HEK293 (cell line): ENCODE measurements at regions not wholly inside any gene's neighbourhood (a gene's known extent, or its start where the extent isn't known, plus 50 kb on each side); places are given as distances from the start of the nearest gene placed in this dataset.

Source experiments
- CTCF ChIA-PET: fragments of 350-600 bp; formaldehyde crosslinking; extraction: SDS; loops from one replicate; lab custom pipeline; 2021; ENCODE audit warnings: antibody characterized with exemption; lab: Yijun Ruan, JAX
- POLR2A ChIA-PET: fragments of 300-600 bp; formaldehyde crosslinking; extraction: SDS; loops from one replicate; lab custom pipeline; 2020; ENCODE audit warnings: antibody characterized with exemption, inconsistent platforms; lab: Yijun Ruan, JAX
- H3K27ac ChIP-seq: fragments of 200-500 bp; sonication (Bioruptor generic); 2 replicates; pipeline ENCODE4 v1.5.1; 2014; ENCODE audit warnings: low read depth, low read length, control low read depth, inconsistent platforms; ENCODE audit errors: extremely low read depth
- H3K36me3 ChIP-seq, 2 experiments: fragments of 200-500 bp in 1 of 2; sonication (Bioruptor generic) in 1 of 2; 1 replicate in 1 of 2; 2 replicates in 1 of 2; pipeline ENCODE4 v1.5.1; 2014 to 2017; ENCODE audit warnings: inconsistent platforms in 2 of 2, low read length in 2 of 2; ENCODE audit not compliant: control insufficient read depth in 2 of 2, insufficient read depth in 1 of 2
- H3K4me1 ChIP-seq: fragments of 200-500 bp; sonication (Bioruptor generic); 2 replicates; pipeline ENCODE4 v1.5.1; 2014; ENCODE audit warnings: mild to moderate bottlenecking, low read length, inconsistent platforms; ENCODE audit not compliant: control insufficient read depth, insufficient read depth
- H3K4me3 ChIP-seq: 2 replicates; pipeline ENCODE4 v1.5.1; 2011; ENCODE audit warnings: low read depth, mild to moderate bottlenecking, control low read depth, low read length, moderate library complexity
- H3K9me3 ChIP-seq: fragments of 200-500 bp; sonication (Bioruptor generic); 2 replicates; pipeline ENCODE4 v1.5.1; 2014; ENCODE audit warnings: low read depth, low read length, inconsistent platforms; ENCODE audit not compliant: control insufficient read depth, insufficient read depth
- KLF9 ChIP-seq: fragments of 450-650 bp; formaldehyde crosslinking; IDR thresholded peaks from 2 replicates; pipeline ENCODE4 v1.5.1; 2016; ENCODE audit warnings: missing biosample characterization, missing genetic modification characterization, low read depth
- MEIS1 ChIP-seq: sonication (generic); formaldehyde crosslinking; IDR thresholded peaks from 2 replicates; pipeline ENCODE4 v1.8.1; 2022; ENCODE audit warnings: missing genetic modification reagents, mild to moderate bottlenecking, borderline replicate concordance
- MYNN ChIP-seq: fragments of 450-650 bp; formaldehyde crosslinking; IDR thresholded peaks from 2 replicates; pipeline ENCODE4 v1.5.1; 2016; ENCODE audit warnings: missing biosample characterization, missing genetic modification characterization, borderline replicate concordance
- RBAK ChIP-seq: fragments of 450-650 bp; formaldehyde crosslinking; IDR thresholded peaks from 2 replicates; pipeline ENCODE4 v1.5.1; 2016; ENCODE audit warnings: missing biosample characterization, missing genetic modification characterization
- ZBTB20 ChIP-seq: fragments of 450-650 bp; formaldehyde crosslinking; IDR thresholded peaks from 2 replicates; pipeline ENCODE4 v1.5.1; 2016; ENCODE audit warnings: missing biosample characterization, missing genetic modification characterization
- ZBTB7A ChIP-seq: fragments of 450-650 bp; formaldehyde crosslinking; IDR thresholded peaks from 2 replicates; pipeline ENCODE4 v1.5.1; 2016; ENCODE audit warnings: low read depth, missing biosample characterization, missing genetic modification characterization
- ZFHX2 ChIP-seq: fragments of 450-650 bp; formaldehyde crosslinking; conservative IDR thresholded peaks from 2 replicates; pipeline ENCODE4 v1.5.1; 2016; ENCODE audit warnings: missing biosample characterization, missing genetic modification characterization
- ZIC2 ChIP-seq: fragments of 450-650 bp; formaldehyde crosslinking; IDR thresholded peaks from 2 replicates; pipeline ENCODE4 v1.5.1; 2016; ENCODE audit warnings: missing biosample characterization, missing genetic modification characterization
- ZNF112 ChIP-seq: fragments of 450-650 bp; formaldehyde crosslinking; IDR thresholded peaks from 2 replicates; pipeline ENCODE4 v1.5.0; 2017; ENCODE audit warnings: missing biosample characterization, missing genetic modification characterization
- ZNF132 ChIP-seq: fragments of 450-650 bp; formaldehyde crosslinking; IDR thresholded peaks from 2 replicates; pipeline ENCODE4 v1.5.1; 2017; ENCODE audit warnings: missing biosample characterization, missing genetic modification characterization, borderline replicate concordance
- ZNF24 ChIP-seq: fragments of 450-650 bp; formaldehyde crosslinking; IDR thresholded peaks from 2 replicates; pipeline ENCODE4 v1.5.1; 2016; ENCODE audit warnings: missing biosample characterization, missing genetic modification characterization
- ZNF76 ChIP-seq: fragments of 450-650 bp; formaldehyde crosslinking; IDR thresholded peaks from 2 replicates; pipeline ENCODE4; 2016; ENCODE audit warnings: low read depth, missing biosample characterization, missing genetic modification characterization, borderline replicate concordance
- ZXDB ChIP-seq: fragments of 450-650 bp; formaldehyde crosslinking; IDR thresholded peaks from 2 replicates; pipeline ENCODE4 v1.5.1; 2016; ENCODE audit warnings: missing biosample characterization, missing genetic modification characterization
- TF ChIP-seq, protein P1 (sequence below): fragments of 450-650 bp; formaldehyde crosslinking; IDR thresholded peaks from 2 replicates; pipeline ENCODE4 v1.5.1; 2016; ENCODE audit warnings: missing biosample characterization, missing genetic modification characterization
- TF ChIP-seq, protein P2 (sequence below): fragments of 450-650 bp; formaldehyde crosslinking; IDR thresholded peaks from 2 replicates; pipeline ENCODE4 v1.5.1; 2016; ENCODE audit warnings: missing biosample characterization, missing genetic modification characterization, low read depth
- TF ChIP-seq, protein P3 (sequence below): fragments of 450-650 bp; formaldehyde crosslinking; IDR thresholded peaks from 2 replicates; pipeline ENCODE4 v1.5.1; 2016; ENCODE audit warnings: missing biosample characterization, missing genetic modification characterization, low read depth
- TF ChIP-seq, protein P4 (sequence below): fragments of 450-650 bp; formaldehyde crosslinking; optimal IDR thresholded peaks from 2 replicates; pipeline ENCODE3; 2016; ENCODE audit warnings: missing biosample characterization, mild to moderate bottlenecking, missing genetic modification characterization

DNA sequence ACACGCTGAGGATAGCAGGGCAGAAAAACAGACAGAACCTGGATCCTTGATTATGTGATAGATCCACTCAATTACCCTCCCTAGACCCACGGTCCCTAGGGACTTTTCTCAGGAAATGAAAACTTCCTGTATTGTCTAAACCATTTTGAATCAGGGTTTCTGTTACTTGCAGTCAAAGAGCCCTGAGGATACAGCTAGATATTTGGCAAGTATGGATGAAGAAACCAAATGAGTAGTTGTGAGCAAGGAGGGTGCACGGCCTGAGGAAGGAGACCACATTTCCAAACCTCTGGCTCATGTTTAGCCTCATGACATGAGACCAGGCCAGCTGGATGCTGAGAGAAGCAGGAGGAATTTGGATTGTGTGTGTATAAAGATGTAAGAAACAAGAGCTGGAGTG is 91.6 kb downstream of the MRPL14 start (continued):
- TF ChIP-seq ZNF132 (tag by site-specific recombination) (no peak), MEIS1 (CRISPR knock-in tag) (no peak), MYNN (no peak), ZNF112 (tag by site-specific recombination) (no peak), ZXDB (no peak), ZBTB20 (tag by site-specific recombination) (no peak), ZNF76 (tag by site-specific recombination) (no peak), RBAK (tag by site-specific recombination) (no peak), ZBTB7A (tag by site-specific recombination) (no peak), ZIC2 (tag by site-specific recombination) (no peak)
- TF ChIP-seq, protein P1, sequence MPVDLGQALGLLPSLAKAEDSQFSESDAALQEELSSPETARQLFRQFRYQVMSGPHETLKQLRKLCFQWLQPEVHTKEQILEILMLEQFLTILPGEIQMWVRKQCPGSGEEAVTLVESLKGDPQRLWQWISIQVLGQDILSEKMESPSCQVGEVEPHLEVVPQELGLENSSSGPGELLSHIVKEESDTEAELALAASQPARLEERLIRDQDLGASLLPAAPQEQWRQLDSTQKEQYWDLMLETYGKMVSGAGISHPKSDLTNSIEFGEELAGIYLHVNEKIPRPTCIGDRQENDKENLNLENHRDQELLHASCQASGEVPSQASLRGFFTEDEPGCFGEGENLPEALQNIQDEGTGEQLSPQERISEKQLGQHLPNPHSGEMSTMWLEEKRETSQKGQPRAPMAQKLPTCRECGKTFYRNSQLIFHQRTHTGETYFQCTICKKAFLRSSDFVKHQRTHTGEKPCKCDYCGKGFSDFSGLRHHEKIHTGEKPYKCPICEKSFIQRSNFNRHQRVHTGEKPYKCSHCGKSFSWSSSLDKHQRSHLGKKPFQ (tag by site-specific recombination), result no peak
- TF ChIP-seq, protein P2, sequence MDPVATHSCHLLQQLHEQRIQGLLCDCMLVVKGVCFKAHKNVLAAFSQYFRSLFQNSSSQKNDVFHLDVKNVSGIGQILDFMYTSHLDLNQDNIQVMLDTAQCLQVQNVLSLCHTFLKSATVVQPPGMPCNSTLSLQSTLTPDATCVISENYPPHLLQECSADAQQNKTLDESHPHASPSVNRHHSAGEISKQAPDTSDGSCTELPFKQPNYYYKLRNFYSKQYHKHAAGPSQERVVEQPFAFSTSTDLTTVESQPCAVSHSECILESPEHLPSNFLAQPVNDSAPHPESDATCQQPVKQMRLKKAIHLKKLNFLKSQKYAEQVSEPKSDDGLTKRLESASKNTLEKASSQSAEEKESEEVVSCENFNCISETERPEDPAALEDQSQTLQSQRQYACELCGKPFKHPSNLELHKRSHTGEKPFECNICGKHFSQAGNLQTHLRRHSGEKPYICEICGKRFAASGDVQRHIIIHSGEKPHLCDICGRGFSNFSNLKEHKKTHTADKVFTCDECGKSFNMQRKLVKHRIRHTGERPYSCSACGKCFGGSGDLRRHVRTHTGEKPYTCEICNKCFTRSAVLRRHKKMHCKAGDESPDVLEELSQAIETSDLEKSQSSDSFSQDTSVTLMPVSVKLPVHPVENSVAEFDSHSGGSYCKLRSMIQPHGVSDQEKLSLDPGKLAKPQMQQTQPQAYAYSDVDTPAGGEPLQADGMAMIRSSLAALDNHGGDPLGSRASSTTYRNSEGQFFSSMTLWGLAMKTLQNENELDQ (tag by site-specific recombination), result no peak

DNA sequence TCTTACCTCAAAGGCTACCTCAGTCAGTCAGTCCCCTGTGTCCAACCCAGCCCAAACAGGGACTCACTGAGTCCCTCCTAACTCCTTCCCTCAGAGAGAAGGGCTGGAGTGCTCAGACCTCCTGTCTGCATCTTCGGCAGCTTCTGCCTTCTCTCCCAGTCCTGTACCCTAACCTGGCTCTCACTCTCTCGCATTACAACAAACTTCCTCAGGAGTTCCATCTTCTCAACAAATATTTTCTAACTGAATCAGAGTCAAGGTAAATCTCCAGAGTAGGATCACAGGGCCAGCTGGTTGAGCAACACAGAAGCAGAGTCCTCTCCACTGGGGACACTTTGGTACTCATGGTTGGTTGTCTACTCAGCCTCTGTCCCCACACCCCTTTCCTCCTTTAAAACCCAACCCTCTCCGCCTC is 92.3 kb downstream of the MRPL14 start:
- Histone ChIP-seq H3K4me1 (no peaks in the 10 kb centered on the region), H3K4me3 (no peak overlapping the region), H3K27ac (no peak overlapping the region), H3K9me3 (no peaks in the 10 kb centered on the region), H3K36me3 (no peaks in the 10 kb centered on the region)
- CTCF ChIA-PET, result no interaction called here
- TF ChIP-seq ZNF24 (tag by site-specific recombination), result no peak
- TF ChIP-seq, protein P3, sequence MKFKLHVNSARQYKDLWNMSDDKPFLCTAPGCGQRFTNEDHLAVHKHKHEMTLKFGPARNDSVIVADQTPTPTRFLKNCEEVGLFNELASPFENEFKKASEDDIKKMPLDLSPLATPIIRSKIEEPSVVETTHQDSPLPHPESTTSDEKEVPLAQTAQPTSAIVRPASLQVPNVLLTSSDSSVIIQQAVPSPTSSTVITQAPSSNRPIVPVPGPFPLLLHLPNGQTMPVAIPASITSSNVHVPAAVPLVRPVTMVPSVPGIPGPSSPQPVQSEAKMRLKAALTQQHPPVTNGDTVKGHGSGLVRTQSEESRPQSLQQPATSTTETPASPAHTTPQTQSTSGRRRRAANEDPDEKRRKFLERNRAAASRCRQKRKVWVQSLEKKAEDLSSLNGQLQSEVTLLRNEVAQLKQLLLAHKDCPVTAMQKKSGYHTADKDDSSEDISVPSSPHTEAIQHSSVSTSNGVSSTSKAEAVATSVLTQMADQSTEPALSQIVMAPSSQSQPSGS (tag by site-specific recombination), result no peak
- TF ChIP-seq, protein P4, sequence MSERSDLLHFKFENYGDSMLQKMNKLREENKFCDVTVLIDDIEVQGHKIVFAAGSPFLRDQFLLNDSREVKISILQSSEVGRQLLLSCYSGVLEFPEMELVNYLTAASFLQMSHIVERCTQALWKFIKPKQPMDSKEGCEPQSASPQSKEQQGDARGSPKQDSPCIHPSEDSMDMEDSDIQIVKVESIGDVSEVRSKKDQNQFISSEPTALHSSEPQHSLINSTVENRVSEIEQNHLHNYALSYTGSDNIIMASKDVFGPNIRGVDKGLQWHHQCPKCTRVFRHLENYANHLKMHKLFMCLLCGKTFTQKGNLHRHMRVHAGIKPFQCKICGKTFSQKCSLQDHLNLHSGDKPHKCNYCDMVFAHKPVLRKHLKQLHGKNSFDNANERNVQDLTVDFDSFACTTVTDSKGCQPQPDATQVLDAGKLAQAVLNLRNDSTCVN (tag by site-specific recombination), result no peak
- POLR2A ChIA-PET, result interaction anchor here (0.6 kb wide), 1 partner anchor 93 kb away, joined by 3 read pairs; the partner anchor contains the start of genes MRPL14 and TMEM63B

DNA sequence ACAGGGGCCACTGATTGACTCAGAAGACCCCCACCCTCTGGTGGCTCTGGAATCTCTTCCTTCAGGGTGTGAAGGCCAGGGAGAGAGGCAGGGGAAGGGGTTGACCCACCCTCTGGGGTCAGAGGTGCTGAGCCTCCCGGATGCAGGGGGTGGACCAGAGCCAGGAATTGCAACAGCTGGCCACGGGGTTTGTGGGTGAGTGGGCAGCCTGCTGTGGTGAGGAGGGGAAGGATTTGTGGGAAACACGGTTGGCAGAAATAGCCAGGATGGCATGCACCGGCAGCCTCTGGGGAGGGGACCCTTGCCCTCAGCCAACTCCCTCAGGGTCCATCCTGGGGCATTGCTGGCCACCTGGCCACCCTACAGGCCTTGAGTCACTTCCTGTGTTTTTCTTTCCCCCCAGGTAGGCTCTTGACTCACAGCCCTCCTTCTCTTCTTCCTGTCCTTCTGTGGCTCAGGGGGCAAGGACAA is 92.8 kb downstream of the MRPL14 start:
- CTCF ChIA-PET, result interaction anchor here (1.0 to 1.1 kb wide), 3 partner anchors 8 to 310 kb away, joined by 3 read pairs; no protein-coding TSS in a partner anchor
- TF ChIP-seq KLF9 (tag by site-specific recombination) (no peak), ZFHX2 (tag by site-specific recombination) (peak; percentile 16; the same call in 1 of the 2 replicates)
- TF ChIP-seq, all 188 proteins: peak for 1
- Histone ChIP-seq H3K9me3 (no peaks in the 10 kb centered on the region), H3K4me3 (no peak overlapping the region), H3K4me1 (no peaks in the 10 kb centered on the region), H3K27ac (no peak overlapping the region; the same call in 1 of the 2 replicates), H3K36me3 (no peaks in the 10 kb centered on the region)
- POLR2A ChIA-PET, result no interaction called here
